ENCODE measurements at regions not wholly inside any gene's neighbourhood (a gene's known extent, or its start where the extent isn't known, plus 50 kb on each side); places are given as distances from the start of the nearest gene placed in this dataset.

GRCh38 chr14:28052251-28052650 is 714.3 kb upstream of the FOXG1 start:
- no peak for DNase-seq

GRCh38 chr14:28055008-28055407 is 711.6 kb upstream of the FOXG1 start:
- DNase-seq = no peak

GRCh38 chr14:28057359-28058296 is 709.0 kb upstream of the FOXG1 start:
- DNase-seq = peak; percentile 10

- DNase-seq = no peak
Measured at GRCh38 chr14:28059254-28059653, 707.3 kb upstream of the FOXG1 start.

GRCh38 chr14:28061006-28061405 is 705.6 kb upstream of the FOXG1 start:
- no peak for DNase-seq

- DNase-seq = no peak
Measured at GRCh38 chr14:28077021-28077420, 689.6 kb upstream of the FOXG1 start.

GRCh38 chr14:28083389-28083788 is 683.2 kb upstream of the FOXG1 start:
- DNase-seq = no peak

- DNase-seq = no peak
Measured at GRCh38 chr14:28088125-28088524, 678.5 kb upstream of the FOXG1 start.

GRCh38 chr14:28097585-28097984 is 669.0 kb upstream of the FOXG1 start:
- DNase-seq = no peak

- no peak for DNase-seq
Measured at GRCh38 chr14:28098856-28099255, 667.7 kb upstream of the FOXG1 start.

- no peak for DNase-seq
Measured at GRCh38 chr14:28102001-28102400, 664.6 kb upstream of the FOXG1 start.

GRCh38 chr14:28102814-28103213 is 663.8 kb upstream of the FOXG1 start:
- DNase-seq = no peak

- no peak for DNase-seq
Measured at GRCh38 chr14:28113311-28113710, 653.3 kb upstream of the FOXG1 start.

- DNase-seq = no peak
Measured at GRCh38 chr14:28116716-28117115, 649.9 kb upstream of the FOXG1 start.

GRCh38 chr14:28119849-28120248 is 646.7 kb upstream of the FOXG1 start:
- no peak for DNase-seq

GRCh38 chr14:28120391-28120790 is 646.2 kb upstream of the FOXG1 start:
- no peak for DNase-seq

GRCh38 chr14:28121512-28122297 is 644.9 kb upstream of the FOXG1 start:
- no peak for DNase-seq

- DNase-seq = no peak
Measured at GRCh38 chr14:28130610-28131284, 635.8 kb upstream of the FOXG1 start.

GRCh38 chr14:28138341-28138740 is 628.2 kb upstream of the FOXG1 start:
- DNase-seq = no peak

GRCh38 chr14:28141662-28142061 is 624.9 kb upstream of the FOXG1 start:
- DNase-seq = no peak

- DNase-seq = peak; percentile 3
Measured at GRCh38 chr14:28142400-28143015, 624.1 kb upstream of the FOXG1 start.

GRCh38 chr14:28143316-28143715 is 623.3 kb upstream of the FOXG1 start:
- no peak for DNase-seq

- no peak for DNase-seq
Measured at GRCh38 chr14:28151926-28152325, 614.7 kb upstream of the FOXG1 start.
